CD1c-positive myeloid dendritic cell (primary cell): ENCODE measurements at regions not wholly inside any gene's neighbourhood (a gene's known extent, or its start where the extent isn't known, plus 50 kb on each side); places are given as distances from the start of the nearest gene placed in this dataset.

Experiments used
- DNase-seq: peaks from one replicate; pipeline ENCODE4 v3.0.0-alpha.2; 2016; ENCODE audit errors: extremely low spot score

DNA sequence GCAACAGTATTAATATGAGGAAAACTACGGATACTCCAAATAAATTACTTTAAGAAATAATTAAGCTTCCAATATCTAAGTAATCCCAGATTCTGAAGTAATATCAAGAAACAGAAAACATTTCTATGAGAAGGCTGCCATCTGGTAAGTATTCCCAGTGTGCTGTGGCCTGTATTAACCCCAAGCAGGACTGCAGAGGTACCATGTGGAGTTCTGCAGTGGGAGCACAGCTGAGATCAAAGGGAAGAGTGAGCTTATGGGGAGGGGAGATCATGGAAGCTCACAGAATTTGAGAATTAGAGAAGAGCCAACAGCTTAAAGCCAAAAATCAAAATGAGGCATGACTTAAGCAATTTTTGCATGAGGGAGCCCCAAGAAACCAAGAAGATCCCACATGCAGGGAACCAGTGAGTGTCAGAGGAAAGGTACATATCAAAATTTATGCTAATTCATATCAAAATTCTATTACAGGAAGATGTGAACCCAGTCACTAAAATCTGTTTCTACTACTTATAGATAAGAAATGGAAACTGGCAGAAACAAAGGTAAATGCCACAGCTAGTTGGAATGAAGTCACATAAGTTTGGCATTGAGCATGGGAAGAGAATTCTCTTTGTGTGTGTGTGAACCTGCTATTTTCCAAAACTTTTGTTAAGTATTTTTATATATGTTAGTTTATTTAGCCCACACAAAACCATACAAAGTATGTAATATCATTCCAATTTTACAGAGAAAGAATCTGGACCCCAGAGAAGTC lies 62.6 kb upstream of the KITLG start:
- no peak for DNase-seq

DNA sequence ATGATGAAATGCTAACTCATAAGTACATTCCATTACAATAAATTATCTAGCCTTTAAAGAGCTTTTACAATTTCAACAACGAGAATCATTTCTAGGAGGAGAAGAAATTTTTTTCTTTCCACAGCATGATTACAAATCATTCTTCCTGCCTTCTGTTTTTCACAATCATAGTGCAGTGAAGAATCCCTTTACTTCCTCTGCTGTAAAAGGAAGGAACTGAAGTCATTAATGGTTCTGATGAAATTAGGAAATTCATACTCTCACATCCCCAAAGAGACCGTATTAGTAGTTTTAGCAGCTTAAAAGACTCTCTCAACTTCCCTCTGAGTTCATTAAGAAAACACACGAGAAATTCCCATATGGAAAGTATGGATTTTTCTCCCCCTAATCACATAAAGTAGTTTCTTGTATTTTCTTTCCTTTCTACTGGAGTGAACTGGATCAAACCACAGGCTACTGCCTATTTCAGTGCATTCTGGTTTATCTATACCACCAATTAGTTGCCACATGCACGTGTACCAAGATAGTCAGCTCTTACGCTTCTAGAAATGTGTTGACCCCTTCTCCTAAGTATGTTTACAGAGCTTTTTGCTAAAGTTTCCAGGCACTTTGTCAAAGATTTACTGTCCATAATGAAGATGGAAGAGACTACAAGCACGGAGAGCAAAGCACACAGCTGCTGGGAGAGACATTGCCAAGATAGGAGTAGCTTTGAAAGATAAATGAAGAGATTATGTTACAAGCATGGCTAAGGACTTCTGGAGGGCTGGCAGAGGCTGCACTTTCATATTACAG lies 58.9 kb upstream of the KITLG start:
- peak; percentile 87 for DNase-seq

DNA sequence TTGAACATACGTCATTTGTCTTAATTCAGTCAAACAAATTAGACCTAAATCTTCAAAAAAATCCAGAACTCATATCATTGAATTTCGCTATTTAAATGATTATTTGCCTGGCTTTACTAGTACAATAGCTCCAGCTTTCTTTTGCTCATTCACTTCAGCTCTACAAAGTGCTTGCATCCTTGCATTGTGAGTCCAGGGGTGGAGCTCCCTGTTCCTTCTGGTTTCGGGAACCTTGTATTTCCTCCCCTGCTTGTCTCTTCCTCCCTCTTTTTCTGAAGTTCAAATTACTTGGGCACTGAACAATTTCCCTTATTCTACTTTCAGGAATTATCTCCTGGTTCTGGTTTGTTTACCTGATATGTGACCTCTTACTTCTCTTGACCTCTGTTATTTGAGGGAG lies 58.1 kb upstream of the KITLG start:
- peak; percentile 18 for DNase-seq

DNA sequence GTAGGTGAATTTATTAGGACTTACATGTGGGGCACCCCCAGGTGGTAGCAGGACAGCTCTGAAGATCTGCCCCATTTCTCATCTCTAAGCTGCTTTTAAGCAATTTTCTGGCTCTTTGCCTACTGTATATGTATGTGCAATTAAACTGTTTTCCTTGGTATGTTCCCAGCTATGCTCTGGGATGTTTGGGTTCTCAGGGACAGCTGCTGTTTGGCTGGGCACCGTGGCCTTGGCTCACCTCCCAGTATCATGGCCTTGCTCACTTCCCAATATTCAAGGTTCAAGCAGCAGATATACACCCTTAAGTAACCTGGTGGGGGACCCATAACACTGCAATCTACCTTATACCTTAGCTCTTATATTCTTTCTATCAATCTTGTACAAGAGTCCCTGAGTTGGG lies 53.7 kb upstream of the KITLG start:
- no peak for DNase-seq

DNA sequence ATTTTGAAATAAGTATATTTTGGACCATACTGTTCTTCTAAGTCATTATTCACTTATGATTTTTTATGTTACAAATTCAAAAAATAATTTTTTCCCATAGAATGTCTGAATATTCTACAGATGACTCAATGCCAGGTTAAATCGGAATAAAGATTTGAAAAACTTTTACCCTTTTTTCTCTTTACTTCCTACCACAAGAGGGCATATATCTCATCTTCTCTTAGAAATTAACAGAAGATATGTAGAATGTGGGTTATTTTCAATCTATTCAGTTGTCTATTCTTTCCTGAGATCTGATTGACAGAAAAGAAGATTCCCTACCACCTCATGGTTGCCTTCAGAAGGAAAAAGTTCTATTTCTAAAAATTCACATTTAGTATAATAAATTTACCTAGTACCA lies 53.0 kb upstream of the KITLG start:
- no peak for DNase-seq

DNA sequence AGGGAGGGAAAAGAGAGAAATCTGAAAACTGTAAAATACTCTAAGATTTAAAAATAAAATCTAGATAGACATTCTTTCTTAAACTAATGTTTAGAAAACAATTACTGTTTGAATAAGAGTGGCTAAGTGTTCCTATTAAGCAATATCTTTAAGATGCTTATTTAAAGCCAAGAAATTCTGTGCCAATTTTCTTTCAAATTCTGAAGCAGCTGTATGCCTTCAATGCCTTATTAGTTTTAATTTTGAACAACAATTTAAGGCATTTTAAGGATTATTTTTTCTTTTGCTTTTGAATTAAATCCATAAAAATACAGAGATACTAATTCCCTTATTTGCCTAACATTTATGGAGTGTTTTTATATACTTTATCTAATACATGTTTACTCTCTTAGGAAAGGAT lies 50.3 kb upstream of the KITLG start:
- DNase-seq = no peak
